Choroid plexus epithelial cell (primary cell): ENCODE measurements at regions not wholly inside any gene's neighbourhood (a gene's known extent, or its start where the extent isn't known, plus 50 kb on each side); places are given as distances from the start of the nearest gene placed in this dataset.
"Not testable (repeated sequence)": the region's sequence is repeated elsewhere in the genome, so short reads cannot be mapped to it uniquely, and the experiment has no call there.

ENCODE experiments used
- DNase-seq: peaks from one replicate; pipeline ENCODE4 v3.0.0-alpha.2; 2010; ENCODE audit warnings: low read depth
- H3K4me3 ChIP-seq: 2 replicates; pipeline ENCODE4 v1.5.1; 2011; ENCODE audit warnings: low read depth, mild to moderate bottlenecking, control low read depth, low read length, moderate library complexity
- CTCF ChIP-seq: conservative IDR thresholded peaks from 2 replicates; pipeline ENCODE4 v1.5.1; 2011; ENCODE audit warnings: low read depth, mild to moderate bottlenecking, control low read depth, inconsistent platforms, low read length, moderate library complexity

DNA sequence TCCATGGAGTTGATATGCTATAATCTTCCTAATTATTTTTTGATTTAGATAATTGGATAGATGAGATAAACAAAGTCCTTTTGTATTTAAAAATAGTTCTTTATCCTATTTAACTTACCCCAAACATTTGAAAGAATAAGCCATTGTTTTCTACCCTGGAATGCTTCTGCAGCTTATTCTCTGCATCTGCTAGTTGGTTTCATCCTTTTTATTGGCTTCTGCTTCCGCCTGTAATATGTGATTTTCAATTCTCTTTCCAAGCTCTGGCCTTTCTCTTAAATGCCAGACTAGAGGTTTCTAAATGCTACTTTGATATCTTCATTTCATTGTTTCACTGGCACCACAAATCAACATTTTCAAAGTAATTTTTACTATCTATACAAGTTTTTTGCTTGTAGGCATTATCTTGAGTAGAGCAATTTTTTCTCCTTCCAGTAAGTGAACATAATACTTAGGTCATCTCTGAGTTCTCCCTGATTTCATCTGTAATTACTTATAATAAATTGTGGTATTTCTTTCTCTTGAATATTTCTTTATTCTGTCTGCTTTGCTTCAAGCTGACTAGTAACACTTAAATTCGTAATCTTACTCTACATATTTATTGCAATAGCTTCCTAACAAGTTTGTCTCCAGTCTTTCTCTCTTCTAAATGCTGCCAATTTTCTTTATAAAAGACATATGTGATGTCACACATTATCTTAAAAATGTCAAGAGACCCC lies 958.4 kb downstream of the SLC6A15 start:
- DNase-seq, result no peak
- no peak for TF ChIP-seq CTCF
- no peak overlapping the region for H3K4me3 ChIP-seq

DNA sequence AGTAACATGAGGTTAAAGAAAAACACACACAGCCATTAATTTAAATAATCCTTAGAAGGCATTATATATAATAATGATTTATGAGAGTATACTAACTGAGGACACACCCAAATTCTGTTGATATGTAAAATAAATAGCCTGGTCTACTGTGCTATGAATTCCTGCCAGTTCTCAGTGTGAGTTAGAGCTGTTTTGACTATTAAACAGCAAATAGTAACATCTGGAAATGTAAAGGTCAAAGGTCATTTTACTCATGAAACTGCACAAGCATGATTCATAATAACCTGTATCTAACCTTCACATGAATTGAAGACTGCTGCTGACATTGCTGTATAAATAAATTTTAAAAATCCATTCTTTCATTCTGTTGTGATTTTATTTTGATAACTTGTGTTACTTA lies 966.7 kb downstream of the SLC6A15 start:
- TF ChIP-seq CTCF, result no peak
- H3K4me3 ChIP-seq, result no peak overlapping the region
- peak; percentile 95 for DNase-seq

- TF ChIP-seq CTCF, result no peak
- H3K4me3 ChIP-seq, result no peak overlapping the region
- DNase-seq, result no peak
Observed at GRCh38 chr12:83939718-83940117, 972.9 kb downstream of the SLC6A15 start.

- no peak for TF ChIP-seq CTCF
- no peak overlapping the region for H3K4me3 ChIP-seq
- DNase-seq, result no peak
Observed at GRCh38 chr12:83933615-83934014, 979.0 kb downstream of the SLC6A15 start.

DNA sequence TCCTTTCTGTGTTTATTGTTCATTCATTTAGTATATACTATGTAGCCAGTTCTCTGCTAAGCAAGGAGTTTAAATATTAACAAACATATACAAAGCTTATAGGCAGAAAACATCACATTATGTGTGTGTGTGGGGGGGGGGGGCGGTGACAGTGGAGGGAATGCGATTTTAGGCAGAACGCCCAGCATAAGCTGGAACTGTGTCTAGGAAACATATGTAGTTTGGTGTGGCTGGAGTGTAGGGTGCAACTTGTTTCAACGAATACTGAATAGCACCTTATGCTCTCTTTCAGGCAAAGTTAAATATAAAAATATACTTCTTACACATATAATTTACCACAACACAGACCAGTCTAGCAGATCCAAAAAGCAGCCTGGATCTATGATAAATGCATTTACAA lies 980.6 kb downstream of the SLC6A15 start:
- no peak for TF ChIP-seq CTCF
- peak; percentile 10 for DNase-seq
- no peak overlapping the region for H3K4me3 ChIP-seq

DNA sequence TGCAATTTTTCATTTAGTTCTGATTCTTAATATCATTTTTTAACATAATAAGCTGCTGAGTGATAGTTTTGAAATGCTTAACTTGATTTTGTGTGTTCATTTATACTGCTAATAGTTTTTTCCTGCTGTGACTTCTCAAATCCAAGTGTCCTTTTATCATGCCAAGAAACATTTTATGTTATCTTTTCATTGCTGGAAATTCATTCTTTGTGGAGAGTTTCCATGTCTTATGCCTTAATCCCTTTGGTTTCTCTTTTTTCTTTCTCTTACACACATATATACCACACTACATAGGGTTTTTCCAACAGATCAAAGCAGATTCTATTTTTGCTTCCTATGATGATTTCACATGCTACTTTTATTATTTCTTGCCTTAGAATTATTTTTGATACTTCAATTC lies 981.1 kb downstream of the SLC6A15 start:
- TF ChIP-seq CTCF, result no peak
- no peak overlapping the region for H3K4me3 ChIP-seq
- DNase-seq, result no peak

DNA sequence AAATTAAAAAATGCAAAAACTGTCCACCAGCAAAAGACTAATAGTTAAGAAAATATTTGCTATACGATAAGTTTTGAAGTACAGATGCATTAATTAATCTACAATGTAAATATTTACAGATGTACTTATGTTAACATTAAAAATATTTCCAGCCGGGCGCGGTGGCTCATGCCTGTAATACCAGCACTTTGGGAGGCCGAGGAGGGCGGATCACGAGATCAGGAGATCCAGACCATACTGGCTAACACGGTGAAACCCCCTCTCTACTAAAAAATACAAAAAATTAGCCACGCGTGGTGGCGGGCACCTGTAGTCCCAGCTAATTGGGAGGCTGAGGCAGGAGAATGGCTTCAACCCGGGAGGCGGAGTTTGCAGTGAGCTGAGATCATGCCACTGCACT lies 982.8 kb downstream of the SLC6A15 start:
- not testable (repeated sequence) for H3K4me3 ChIP-seq, DNase-seq
